ENCODE measurements at regions not wholly inside any gene's neighbourhood (a gene's known extent, or its start where the extent isn't known, plus 50 kb on each side); places are given as distances from the start of the nearest gene placed in this dataset.

DNA sequence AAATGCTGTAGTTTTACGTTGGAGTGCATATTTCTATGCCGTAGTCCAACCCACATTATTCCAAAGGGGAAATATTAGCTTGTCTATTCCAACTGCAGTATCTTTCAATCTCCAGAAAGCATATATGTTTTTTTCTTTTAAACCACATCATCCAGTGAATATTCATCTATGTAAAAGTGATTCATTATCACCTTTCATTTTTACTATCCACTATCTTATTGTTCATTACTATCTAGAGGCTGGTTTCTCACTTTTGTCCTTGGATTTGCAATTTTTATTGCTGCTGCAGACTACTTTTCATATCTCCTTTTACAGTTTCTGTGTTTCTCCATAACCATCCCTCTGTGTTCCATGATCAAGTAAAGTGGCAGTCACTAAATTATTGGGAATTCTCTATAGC lies 1097.2 kb upstream of the TENM4 start:
- no peaks in the 10 kb centered on the region for H4K20me1 ChIP-seq (ENCODE audit: control insufficient read depth, insufficient read depth, low read depth, low read length)
- H3K4me3 ChIP-seq (ENCODE audit: low read length) = no peak overlapping the region
- no peaks in the 10 kb centered on the region for H3K9me3 ChIP-seq (ENCODE audit: control insufficient read depth, insufficient read depth, low read length)
- H3K9me2 ChIP-seq (replicated peaks; ENCODE audit: control insufficient read depth, low read length) = no peaks in the 10 kb centered on the region
- H3K36me3 ChIP-seq (ENCODE audit: control insufficient read depth, low read length) = no peaks in the 10 kb centered on the region
- H3K4me1 ChIP-seq (ENCODE audit: control insufficient read depth, low read length) = no peaks in the 10 kb centered on the region
- H3F3A ChIP-seq (ENCODE audit: control insufficient read depth, insufficient read depth) = no peaks in the 10 kb centered on the region
- no peak overlapping the region for H3K27ac ChIP-seq (ENCODE audit: low read depth, low read length)
- no peak overlapping the region for H3K4me2 ChIP-seq (ENCODE audit: low read length)
- H3K27me3 ChIP-seq (ENCODE audit: control insufficient read depth, low read length) = no peaks in the 10 kb centered on the region
- no peaks in the 10 kb centered on the region for H3K79me2 ChIP-seq (ENCODE audit: control insufficient read depth, low read length)
- TF ChIP-seq, protein P1, sequence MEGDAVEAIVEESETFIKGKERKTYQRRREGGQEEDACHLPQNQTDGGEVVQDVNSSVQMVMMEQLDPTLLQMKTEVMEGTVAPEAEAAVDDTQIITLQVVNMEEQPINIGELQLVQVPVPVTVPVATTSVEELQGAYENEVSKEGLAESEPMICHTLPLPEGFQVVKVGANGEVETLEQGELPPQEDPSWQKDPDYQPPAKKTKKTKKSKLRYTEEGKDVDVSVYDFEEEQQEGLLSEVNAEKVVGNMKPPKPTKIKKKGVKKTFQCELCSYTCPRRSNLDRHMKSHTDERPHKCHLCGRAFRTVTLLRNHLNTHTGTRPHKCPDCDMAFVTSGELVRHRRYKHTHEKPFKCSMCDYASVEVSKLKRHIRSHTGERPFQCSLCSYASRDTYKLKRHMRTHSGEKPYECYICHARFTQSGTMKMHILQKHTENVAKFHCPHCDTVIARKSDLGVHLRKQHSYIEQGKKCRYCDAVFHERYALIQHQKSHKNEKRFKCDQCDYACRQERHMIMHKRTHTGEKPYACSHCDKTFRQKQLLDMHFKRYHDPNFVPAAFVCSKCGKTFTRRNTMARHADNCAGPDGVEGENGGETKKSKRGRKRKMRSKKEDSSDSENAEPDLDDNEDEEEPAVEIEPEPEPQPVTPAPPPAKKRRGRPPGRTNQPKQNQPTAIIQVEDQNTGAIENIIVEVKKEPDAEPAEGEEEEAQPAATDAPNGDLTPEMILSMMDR (IDR thresholded peaks at IDR 0.05; ENCODE audit: low read depth, low read length, poor library complexity, severe bottlenecking) = no peak
- no peak for TF ChIP-seq EZH2phosphoT487 (IDR thresholded peaks at IDR 0.05; ENCODE audit: borderline replicate concordance, low read length)

DNA sequence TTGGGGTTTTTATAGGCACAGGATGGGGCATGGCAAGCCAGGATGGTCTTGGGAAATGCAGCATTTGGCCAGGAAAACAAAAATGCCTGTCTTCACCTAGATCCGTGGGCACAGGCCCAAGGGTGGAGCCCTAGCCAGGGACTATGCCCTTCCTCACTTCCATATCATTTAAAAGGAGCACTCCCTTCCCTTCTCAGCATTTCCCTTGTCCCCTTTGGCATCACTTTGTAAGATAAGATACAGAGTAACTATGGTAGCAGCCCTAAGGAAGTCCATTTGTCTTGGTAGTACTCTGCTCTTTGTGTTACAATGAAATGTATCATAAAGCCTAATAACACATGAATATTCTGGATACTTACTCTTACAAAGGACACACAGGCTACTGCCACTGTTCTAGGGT lies 1092.6 kb upstream of the TENM4 start:
- no peak overlapping the region for H3K4me3 ChIP-seq (ENCODE audit: low read length)
- H3K27me3 ChIP-seq (ENCODE audit: control insufficient read depth, low read length) = no peaks in the 10 kb centered on the region
- H3K36me3 ChIP-seq (ENCODE audit: control insufficient read depth, low read length) = no peaks in the 10 kb centered on the region
- H3K27ac ChIP-seq (ENCODE audit: low read depth, low read length) = no peak overlapping the region
- TF ChIP-seq, protein P1 (IDR thresholded peaks at IDR 0.05; ENCODE audit: low read depth, low read length, poor library complexity, severe bottlenecking) = no peak
- no peak for TF ChIP-seq EZH2phosphoT487 (IDR thresholded peaks at IDR 0.05; ENCODE audit: borderline replicate concordance, low read length)
- H3K9me3 ChIP-seq (ENCODE audit: control insufficient read depth, insufficient read depth, low read length) = no peaks in the 10 kb centered on the region
- no peaks in the 10 kb centered on the region for H4K20me1 ChIP-seq (ENCODE audit: control insufficient read depth, insufficient read depth, low read depth, low read length)
- H3K79me2 ChIP-seq (ENCODE audit: control insufficient read depth, low read length) = no peaks in the 10 kb centered on the region
- no peaks in the 10 kb centered on the region for H3F3A ChIP-seq (ENCODE audit: control insufficient read depth, insufficient read depth)
- H3K4me2 ChIP-seq (ENCODE audit: low read length) = no peak overlapping the region
- no peaks in the 10 kb centered on the region for H3K9me2 ChIP-seq (replicated peaks; ENCODE audit: control insufficient read depth, low read length)
- no peaks in the 10 kb centered on the region for H3K4me1 ChIP-seq (ENCODE audit: control insufficient read depth, low read length)

DNA sequence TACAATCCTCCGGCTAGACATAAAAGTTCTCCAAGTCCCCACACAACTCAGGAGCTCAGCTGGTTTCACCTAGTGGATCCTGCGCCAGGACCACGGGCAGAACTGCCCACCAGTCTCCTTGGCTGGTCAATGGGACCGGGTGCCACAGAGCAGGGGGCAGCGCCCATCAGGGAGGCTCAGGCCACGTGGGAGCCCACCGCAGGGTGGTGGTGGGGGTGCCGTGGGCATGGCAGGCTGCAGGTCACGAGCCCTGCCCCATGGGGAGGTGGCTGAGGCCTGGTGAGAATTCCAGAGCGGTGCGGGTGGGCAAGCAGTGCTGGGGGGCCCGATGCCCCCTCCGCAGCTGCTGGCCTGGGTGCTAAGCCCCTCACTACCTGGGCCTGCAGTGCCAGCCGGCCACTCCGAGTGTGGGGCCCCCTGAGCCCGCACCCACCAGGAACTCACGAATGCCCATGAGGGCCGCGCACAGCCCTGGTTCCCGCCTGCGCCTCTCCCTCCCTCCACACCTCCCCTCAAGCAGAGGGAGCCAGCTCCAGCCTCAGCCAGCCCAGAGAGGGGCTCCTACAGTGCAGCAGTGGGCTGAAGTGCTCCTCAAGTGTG lies 1091.9 kb upstream of the TENM4 start:
- H3K4me2 ChIP-seq (ENCODE audit: low read length) = no peak overlapping the region
- H3K4me3 ChIP-seq (ENCODE audit: low read length) = no peak overlapping the region
- no peaks in the 10 kb centered on the region for H3K79me2 ChIP-seq (ENCODE audit: control insufficient read depth, low read length)
- H4K20me1 ChIP-seq (ENCODE audit: control insufficient read depth, insufficient read depth, low read depth, low read length) = no peaks in the 10 kb centered on the region
- no peaks in the 10 kb centered on the region for H3K36me3 ChIP-seq (ENCODE audit: control insufficient read depth, low read length)
- H3K27me3 ChIP-seq (ENCODE audit: control insufficient read depth, low read length) = no peaks in the 10 kb centered on the region
- no peaks in the 10 kb centered on the region for H3K9me2 ChIP-seq (replicated peaks; ENCODE audit: control insufficient read depth, low read length)
- H3K9me3 ChIP-seq (ENCODE audit: control insufficient read depth, insufficient read depth, low read length) = no peaks in the 10 kb centered on the region
- no peaks in the 10 kb centered on the region for H3F3A ChIP-seq (ENCODE audit: control insufficient read depth, insufficient read depth)
- TF ChIP-seq, protein P1 (IDR thresholded peaks at IDR 0.05; ENCODE audit: low read depth, low read length, poor library complexity, severe bottlenecking) = no peak
- TF ChIP-seq EZH2phosphoT487 (IDR thresholded peaks at IDR 0.05; ENCODE audit: borderline replicate concordance, low read length) = no peak
- no peaks in the 10 kb centered on the region for H3K4me1 ChIP-seq (ENCODE audit: control insufficient read depth, low read length)
- H3K27ac ChIP-seq (ENCODE audit: low read depth, low read length) = no peak overlapping the region
